BE2C (cell line): ENCODE measurements at regions not wholly inside any gene's neighbourhood (a gene's known extent, or its start where the extent isn't known, plus 50 kb on each side); places are given as distances from the start of the nearest gene placed in this dataset.

Experiments used
- DNase-seq: peaks from one replicate; pipeline ENCODE4 v3.0.0-alpha.2; 2020
- H3K27me3 ChIP-seq: fragments of 250-450 bp; sonication (Bioruptor Pico); 2 replicates; pipeline ENCODE4 v1.5.1; 2020; ENCODE audit warnings: mild to moderate bottlenecking
- H3K36me3 ChIP-seq: fragments of 250-450 bp; sonication (Bioruptor Pico); 2 replicates; pipeline ENCODE4 v1.5.1; 2020; ENCODE audit warnings: mild to moderate bottlenecking
- H3K4me1 ChIP-seq: fragments of 250-450 bp; sonication (Bioruptor Pico); 2 replicates; pipeline ENCODE4 v1.5.1; 2020
- H3K4me3 ChIP-seq: 2 replicates; pipeline ENCODE4 v1.5.1; 2011; ENCODE audit warnings: low read depth, low read length
- H3K9me3 ChIP-seq: fragments of 250-450 bp; sonication (Bioruptor Pico); 2 replicates; pipeline ENCODE4 v1.5.1; 2020
- TF ChIP-seq, protein P1 (sequence below): IDR thresholded peaks from 2 replicates; pipeline ENCODE4 v1.5.1; 2012; ENCODE audit warnings: mild to moderate bottlenecking, low read depth, low read length

DNA sequence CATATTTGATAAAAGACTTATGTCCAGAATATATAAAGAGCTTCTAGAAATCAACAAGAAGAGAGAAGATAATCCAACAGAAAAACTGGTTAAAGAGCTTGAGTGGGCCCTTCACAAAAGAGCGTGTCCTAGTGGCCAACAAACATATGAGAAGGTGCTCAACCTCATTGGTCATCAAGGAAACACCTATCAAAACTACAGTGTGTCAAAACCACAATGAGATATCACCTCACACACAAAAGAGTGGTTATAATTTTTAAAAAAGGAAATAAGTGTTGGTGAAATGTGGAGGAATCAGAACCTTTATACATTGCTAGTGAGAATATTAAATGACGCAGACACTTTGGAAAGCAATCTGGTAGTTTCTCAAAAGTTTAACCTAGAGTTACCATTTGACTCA is 68.4 kb upstream of the KLF13 start:
- Histone ChIP-seq H3K36me3 (no peaks in the 10 kb centered on the region), H3K9me3 (no peaks in the 10 kb centered on the region), H3K4me1 (peaks cover 3% of the 10 kb centered on the region; the same call in 1 of the 2 replicates), H3K27me3 (no peaks in the 10 kb centered on the region), H3K4me3 (no peak overlapping the region)
- TF ChIP-seq, protein P1, sequence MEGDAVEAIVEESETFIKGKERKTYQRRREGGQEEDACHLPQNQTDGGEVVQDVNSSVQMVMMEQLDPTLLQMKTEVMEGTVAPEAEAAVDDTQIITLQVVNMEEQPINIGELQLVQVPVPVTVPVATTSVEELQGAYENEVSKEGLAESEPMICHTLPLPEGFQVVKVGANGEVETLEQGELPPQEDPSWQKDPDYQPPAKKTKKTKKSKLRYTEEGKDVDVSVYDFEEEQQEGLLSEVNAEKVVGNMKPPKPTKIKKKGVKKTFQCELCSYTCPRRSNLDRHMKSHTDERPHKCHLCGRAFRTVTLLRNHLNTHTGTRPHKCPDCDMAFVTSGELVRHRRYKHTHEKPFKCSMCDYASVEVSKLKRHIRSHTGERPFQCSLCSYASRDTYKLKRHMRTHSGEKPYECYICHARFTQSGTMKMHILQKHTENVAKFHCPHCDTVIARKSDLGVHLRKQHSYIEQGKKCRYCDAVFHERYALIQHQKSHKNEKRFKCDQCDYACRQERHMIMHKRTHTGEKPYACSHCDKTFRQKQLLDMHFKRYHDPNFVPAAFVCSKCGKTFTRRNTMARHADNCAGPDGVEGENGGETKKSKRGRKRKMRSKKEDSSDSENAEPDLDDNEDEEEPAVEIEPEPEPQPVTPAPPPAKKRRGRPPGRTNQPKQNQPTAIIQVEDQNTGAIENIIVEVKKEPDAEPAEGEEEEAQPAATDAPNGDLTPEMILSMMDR, result no peak
- no peak for DNase-seq

DNA sequence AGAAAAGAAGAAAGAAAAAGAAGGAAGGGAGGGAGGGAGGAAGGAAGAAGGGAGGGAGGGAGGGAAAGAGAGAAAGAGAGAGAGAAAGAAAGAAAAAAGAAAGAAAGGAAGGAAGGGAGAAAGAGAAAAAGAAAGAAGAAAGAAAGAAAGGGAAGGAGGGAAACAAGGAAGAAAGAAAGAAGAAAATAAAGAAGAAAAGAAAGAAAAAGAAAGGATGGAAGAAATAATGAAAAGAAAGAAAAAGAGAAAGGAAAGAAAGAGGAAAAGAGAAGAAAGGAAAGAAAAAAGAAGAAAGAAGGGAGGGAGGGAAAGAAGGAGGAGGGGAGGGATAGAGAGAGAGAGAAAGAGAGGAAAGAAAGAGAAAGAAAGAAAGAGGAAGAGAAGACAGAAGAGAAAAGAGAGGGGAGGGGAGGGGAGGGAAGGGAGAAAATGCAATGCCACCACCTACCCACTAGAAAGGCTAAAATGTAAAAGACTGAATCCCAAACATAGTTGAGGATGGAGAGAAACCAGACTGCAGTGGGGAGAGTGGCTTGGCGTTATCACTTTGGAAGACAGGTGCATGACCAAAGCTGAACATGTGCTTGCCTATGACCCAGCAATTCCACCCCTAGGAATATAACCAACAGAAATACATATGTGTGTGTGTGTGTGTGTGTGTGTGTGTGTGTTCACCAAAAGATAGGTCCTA is 66.9 kb upstream of the KLF13 start:
- DNase-seq, result no peak
- H3K36me3 ChIP-seq, result no peaks in the 10 kb centered on the region
- TF ChIP-seq, protein P1, result no peak
- no peak overlapping the region for H3K4me3 ChIP-seq
- no peaks in the 10 kb centered on the region for H3K27me3 ChIP-seq
- peaks cover 15% of the 10 kb centered on the region for H3K4me1 ChIP-seq
- no peaks in the 10 kb centered on the region for H3K9me3 ChIP-seq

DNA sequence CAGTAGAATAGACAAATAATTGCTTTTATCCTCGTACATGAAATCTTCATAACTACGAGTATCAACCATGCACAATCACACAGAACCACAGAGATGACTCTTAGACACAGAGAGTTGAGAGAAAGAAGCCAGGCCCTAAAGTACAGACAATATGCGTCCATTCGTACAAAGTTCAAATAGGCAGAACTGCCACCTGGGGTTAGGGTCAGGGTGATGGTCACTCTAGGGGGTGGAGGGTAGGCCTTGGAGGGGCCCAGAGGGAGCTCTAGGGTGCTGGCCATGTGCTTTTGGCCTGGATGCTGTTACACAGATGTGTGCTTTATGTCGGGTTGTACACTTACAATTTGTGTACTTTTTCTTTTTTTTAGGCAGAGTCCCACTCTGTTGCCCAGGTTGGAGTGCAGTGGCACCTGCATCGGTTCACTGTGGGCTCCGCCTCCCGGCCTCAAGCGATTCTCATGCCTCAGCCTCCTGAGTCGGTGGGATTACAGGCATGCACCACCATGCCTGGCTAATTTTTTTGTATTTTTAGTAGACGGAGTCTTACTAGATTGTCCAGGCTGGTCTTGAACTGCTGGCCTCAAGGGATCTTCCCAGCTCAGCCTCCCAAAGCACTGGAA is 65.9 kb upstream of the KLF13 start:
- TF ChIP-seq, protein P1, result no peak
- no peaks in the 10 kb centered on the region for H3K36me3 ChIP-seq
- peaks cover 18% of the 10 kb centered on the region for H3K4me1 ChIP-seq
- no peaks in the 10 kb centered on the region for H3K9me3 ChIP-seq
- DNase-seq, result no peak
- no peaks in the 10 kb centered on the region for H3K27me3 ChIP-seq
- no peak overlapping the region for H3K4me3 ChIP-seq

DNA sequence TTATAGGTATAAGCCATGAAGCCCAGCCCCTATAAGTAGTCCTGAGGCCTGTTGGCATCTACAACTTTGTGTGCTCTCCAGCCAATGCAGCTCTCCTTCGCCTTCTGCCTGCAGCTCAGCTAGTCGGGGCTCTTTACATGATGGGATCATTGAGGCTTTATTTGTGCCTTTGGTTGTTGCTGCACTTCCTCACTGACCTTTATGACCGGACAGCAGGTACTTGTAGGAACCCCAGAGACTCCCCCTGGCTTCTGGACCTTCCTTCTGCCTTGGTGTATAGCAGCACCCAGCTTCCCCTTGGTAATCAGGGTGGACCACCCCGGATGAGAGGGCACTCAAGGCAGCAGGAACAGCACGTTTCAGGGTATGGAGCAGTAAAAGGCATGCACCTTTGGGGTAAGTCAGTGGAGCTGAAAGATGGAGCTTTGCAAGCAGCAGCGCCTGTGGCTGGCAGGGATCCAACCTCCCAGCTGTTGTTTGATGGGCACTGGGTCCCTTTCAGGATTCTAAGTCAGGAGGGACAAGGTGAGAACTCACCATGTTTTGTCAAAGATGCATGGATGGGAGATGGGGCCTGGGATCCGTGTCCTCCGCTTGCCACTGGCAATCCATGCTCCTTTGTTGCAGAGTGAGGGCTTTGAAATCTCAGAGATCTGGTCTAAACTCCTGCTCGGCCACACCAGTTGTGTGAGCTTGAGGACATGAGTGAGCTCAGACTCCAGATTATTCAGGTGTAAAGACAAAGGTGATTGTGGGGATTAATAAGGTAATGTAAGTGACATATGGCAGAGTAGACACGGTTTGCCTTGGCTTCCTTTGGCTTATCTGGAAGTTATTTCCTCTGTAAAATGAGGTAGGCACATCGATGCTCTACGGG is 65.1 kb upstream of the KLF13 start:
- H3K27me3 ChIP-seq, result no peaks in the 10 kb centered on the region
- H3K36me3 ChIP-seq, result no peaks in the 10 kb centered on the region
- no peak for DNase-seq
- H3K4me1 ChIP-seq, result peaks cover 20% of the 10 kb centered on the region
- no peak overlapping the region for H3K4me3 ChIP-seq
- H3K9me3 ChIP-seq, result no peaks in the 10 kb centered on the region
- TF ChIP-seq, protein P1, result no peak

DNA sequence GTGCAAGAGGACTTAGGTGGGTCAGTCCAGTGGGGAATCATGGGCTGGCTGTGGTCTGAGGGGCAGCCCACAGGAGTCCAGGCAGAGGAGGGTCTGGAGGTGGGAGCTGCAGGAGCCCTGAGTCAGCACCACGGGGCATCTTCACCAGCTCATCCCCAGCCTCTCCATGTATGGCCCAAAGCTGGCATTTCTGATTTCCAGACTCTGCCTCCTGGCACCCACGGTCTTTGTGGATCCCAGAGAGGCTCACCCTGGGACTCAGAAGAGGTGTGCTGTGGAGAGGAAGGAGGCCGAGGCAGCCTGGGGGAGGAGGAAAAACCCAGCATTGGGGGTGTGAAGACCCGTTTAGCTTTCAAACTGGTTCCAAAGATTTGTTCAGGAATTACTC is 64.5 kb upstream of the KLF13 start:
- TF ChIP-seq, protein P1, result no peak
- H3K9me3 ChIP-seq, result no peaks in the 10 kb centered on the region
- H3K36me3 ChIP-seq, result no peaks in the 10 kb centered on the region
- H3K4me1 ChIP-seq, result peaks cover 20% of the 10 kb centered on the region
- H3K27me3 ChIP-seq, result no peaks in the 10 kb centered on the region
- H3K4me3 ChIP-seq, result no peak overlapping the region
- DNase-seq, result no peak
